Thyroid gland (tissue), 4 donors: ENCODE measurements at regions not wholly inside any gene's neighbourhood (a gene's known extent, or its start where the extent isn't known, plus 50 kb on each side); places are given as distances from the start of the nearest gene placed in this dataset.

Experiments
- POLR2A ChIP-seq, 2 donors: fragments of 450-650 bp; IDR thresholded peaks; one replicate each; pipeline ENCODE4 v1.6.1; 2017; ENCODE audit warnings: antibody characterized with exemption in 2 of 2, mild to moderate bottlenecking in 2 of 2, moderate library complexity in 1 of 2
- TF ChIP-seq, protein P1 (sequence below), 6 experiments: fragments of 200-600 bp in 3 of 6; fragments of 450-650 bp in 3 of 6; sonication (generic) in 3 of 6; IDR thresholded peaks; one replicate each; pipeline ENCODE4 v1.5.1; 2016 to 2019; ENCODE audit warnings: antibody characterized with exemption in 6 of 6, mild to moderate bottlenecking in 2 of 6, inconsistent platforms in 1 of 6, moderate library complexity in 1 of 6

DNA sequence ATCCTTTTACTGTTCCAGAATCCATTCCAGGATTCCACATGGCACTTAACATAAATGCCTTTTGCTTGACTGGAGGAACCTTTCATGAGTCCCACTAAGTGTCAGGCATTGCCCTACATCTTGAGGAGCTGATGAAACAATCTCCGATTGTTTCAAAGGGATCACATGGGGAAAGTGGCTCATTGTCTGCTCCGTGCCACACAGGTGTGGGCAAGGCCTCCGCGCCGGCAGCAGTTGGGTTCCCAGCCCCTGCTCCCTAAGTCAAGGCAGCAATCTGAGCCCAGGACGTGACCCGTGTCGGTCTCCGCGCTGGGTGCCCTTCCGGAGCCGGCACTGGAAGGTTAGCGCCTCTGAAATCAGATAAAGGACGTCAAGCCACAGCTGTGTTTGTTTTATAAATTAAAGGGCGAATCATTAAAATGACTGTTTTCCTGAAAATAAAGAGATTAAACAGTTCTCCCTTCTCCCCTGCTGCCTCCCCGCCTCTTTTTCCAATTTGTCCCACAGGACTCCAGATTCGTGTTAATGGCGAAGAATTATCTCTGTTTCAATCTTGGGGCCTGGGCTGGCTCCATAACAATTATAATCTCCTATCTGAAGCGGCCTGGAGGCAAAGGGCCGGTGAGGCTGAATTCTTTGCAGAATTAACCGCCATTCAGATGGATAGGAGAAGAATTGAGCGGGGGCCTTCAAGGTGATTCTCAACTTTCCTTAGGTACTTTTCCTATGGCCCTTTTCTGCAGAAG is 84.3 kb upstream of the FZD7 start:
- TF ChIP-seq, protein P1, sequence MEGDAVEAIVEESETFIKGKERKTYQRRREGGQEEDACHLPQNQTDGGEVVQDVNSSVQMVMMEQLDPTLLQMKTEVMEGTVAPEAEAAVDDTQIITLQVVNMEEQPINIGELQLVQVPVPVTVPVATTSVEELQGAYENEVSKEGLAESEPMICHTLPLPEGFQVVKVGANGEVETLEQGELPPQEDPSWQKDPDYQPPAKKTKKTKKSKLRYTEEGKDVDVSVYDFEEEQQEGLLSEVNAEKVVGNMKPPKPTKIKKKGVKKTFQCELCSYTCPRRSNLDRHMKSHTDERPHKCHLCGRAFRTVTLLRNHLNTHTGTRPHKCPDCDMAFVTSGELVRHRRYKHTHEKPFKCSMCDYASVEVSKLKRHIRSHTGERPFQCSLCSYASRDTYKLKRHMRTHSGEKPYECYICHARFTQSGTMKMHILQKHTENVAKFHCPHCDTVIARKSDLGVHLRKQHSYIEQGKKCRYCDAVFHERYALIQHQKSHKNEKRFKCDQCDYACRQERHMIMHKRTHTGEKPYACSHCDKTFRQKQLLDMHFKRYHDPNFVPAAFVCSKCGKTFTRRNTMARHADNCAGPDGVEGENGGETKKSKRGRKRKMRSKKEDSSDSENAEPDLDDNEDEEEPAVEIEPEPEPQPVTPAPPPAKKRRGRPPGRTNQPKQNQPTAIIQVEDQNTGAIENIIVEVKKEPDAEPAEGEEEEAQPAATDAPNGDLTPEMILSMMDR (IDR thresholded peaks at IDR 0.05) = no peak
- TF ChIP-seq POLR2A (IDR thresholded peaks at IDR 0.05) = no peak
